Activated B cell treated with CpG ODN at 0.5 μM for 24 hours (primary cell): ENCODE measurements at regions not wholly inside any gene's neighbourhood (a gene's known extent, or its start where the extent isn't known, plus 50 kb on each side); places are given as distances from the start of the nearest gene placed in this dataset.
A peak's percentile ranks its signal among the peaks of the same experiment; 100 is the strongest.

ENCODE experiments used
- ATAC-seq: fragments of 200-7000 bp; cut with Tn5 transposase; one replicate; pipeline ENCODE4 v1.10.0; 2021; ENCODE audit warnings: low read depth, mild to moderate bottlenecking, moderate library complexity
- CTCF ChIA-PET: fragments of 350-600 bp; sonication (Branson Sonifier 250); formaldehyde crosslinking; loops from one replicate; lab custom pipeline; 2021; ENCODE audit warnings: antibody characterized with exemption; lab: Charles Lee
- POLR2A ChIA-PET: fragments of 350-600 bp; sonication (Branson Sonifier 250); formaldehyde crosslinking; loops from one replicate; lab custom pipeline; 2021; ENCODE audit warnings: antibody characterized with exemption; lab: Charles Lee
- DNase-seq: peaks from one replicate; pipeline ENCODE4 v3.0.0; 2022
- H3K27ac Mint-ChIP-seq: one replicate; pipeline ENCODE4 v1.8.0; 2020; ENCODE audit warnings: mixed read lengths
- H3K27me3 Mint-ChIP-seq: one replicate; pipeline ENCODE4 v1.8.0; 2021; ENCODE audit warnings: mixed read lengths
- H3K36me3 Mint-ChIP-seq: one replicate; pipeline ENCODE4 v1.8.0; 2021; ENCODE audit warnings: low read depth, mixed read lengths
- H3K4me1 Mint-ChIP-seq: one replicate; pipeline ENCODE4 v1.8.0; 2021; ENCODE audit warnings: mixed read lengths
- H3K4me3 Mint-ChIP-seq: one replicate; pipeline ENCODE4 v1.8.0; 2020; ENCODE audit warnings: mild to moderate bottlenecking, mixed read lengths
- H3K9me3 Mint-ChIP-seq: one replicate; pipeline ENCODE4 v1.8.0; 2020; ENCODE audit warnings: mixed read lengths
- intact Hi-C: fragments of 100-400 bp; cut with micrococcal nuclease; formaldehyde crosslinking; loops from one replicate; pipeline ENCODE4 v1.15.1; 2024
- TF ChIP-seq, protein P1 (sequence below): fragments of 200-600 bp; IDR thresholded peaks from one replicate; pipeline ENCODE4 v1.8.0; 2022; ENCODE audit warnings: antibody characterized with exemption, mild to moderate bottlenecking

- no peaks in the 10 kb centered on the region for H3K9me3 Mint-ChIP-seq
- no peak for DNase-seq
- peak overlapping the region; percentile 33 for H3K4me3 Mint-ChIP-seq
- TF ChIP-seq, protein P1, sequence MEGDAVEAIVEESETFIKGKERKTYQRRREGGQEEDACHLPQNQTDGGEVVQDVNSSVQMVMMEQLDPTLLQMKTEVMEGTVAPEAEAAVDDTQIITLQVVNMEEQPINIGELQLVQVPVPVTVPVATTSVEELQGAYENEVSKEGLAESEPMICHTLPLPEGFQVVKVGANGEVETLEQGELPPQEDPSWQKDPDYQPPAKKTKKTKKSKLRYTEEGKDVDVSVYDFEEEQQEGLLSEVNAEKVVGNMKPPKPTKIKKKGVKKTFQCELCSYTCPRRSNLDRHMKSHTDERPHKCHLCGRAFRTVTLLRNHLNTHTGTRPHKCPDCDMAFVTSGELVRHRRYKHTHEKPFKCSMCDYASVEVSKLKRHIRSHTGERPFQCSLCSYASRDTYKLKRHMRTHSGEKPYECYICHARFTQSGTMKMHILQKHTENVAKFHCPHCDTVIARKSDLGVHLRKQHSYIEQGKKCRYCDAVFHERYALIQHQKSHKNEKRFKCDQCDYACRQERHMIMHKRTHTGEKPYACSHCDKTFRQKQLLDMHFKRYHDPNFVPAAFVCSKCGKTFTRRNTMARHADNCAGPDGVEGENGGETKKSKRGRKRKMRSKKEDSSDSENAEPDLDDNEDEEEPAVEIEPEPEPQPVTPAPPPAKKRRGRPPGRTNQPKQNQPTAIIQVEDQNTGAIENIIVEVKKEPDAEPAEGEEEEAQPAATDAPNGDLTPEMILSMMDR = no peak
- intact Hi-C loops = loop anchor here (2.0 to 5.0 kb wide), 4 partner anchors 33 to 463 kb away; no protein-coding TSS in a partner anchor
- peak overlapping the region; percentile 92 for H3K27ac Mint-ChIP-seq
- ATAC-seq = no peak
- ChIA-PET POLR2A (interaction anchor here (0.6 to 4.3 kb wide), 4 partner anchors 32 to 249 kb away, joined by 3 to 37 read pairs (median 4); no protein-coding TSS in a partner anchor), CTCF (no interaction called here)
- peaks cover under 1% of the 10 kb centered on the region for H3K36me3 Mint-ChIP-seq
- no peaks in the 10 kb centered on the region for H3K27me3 Mint-ChIP-seq
- peaks cover 87% of the 10 kb centered on the region for H3K4me1 Mint-ChIP-seq
Observed at GRCh38 chr5:89269721-89270120, 386.7 kb upstream of the MEF2C start.

GRCh38 chr5:89268460-89268859, 385.5 kb upstream of the MEF2C start:
- ATAC-seq = peak; percentile 27
- peaks cover 78% of the 10 kb centered on the region for H3K4me1 Mint-ChIP-seq
- CTCF ChIA-PET = interaction anchor here (0.8 to 1.5 kb wide), 3 partner anchors 46 to 540 kb away, joined by 3 to 4 read pairs (median 3); no protein-coding TSS in a partner anchor
- no peaks in the 10 kb centered on the region for H3K36me3 Mint-ChIP-seq
- no peak for DNase-seq
- intact Hi-C loops = loop anchor here (5.0 kb wide), 2 partner anchors 34 to 464 kb away; no protein-coding TSS in a partner anchor
- H3K27ac Mint-ChIP-seq = peak overlapping the region; percentile 92
- H3K27me3 Mint-ChIP-seq = no peaks in the 10 kb centered on the region
- no peaks in the 10 kb centered on the region for H3K9me3 Mint-ChIP-seq
- POLR2A ChIA-PET = interaction anchor here (1.1 to 2.6 kb wide), 5 partner anchors 10 to 536 kb away, joined by 5 to 17 read pairs (median 6); partner anchors contain the start of gene MEF2C
- TF ChIP-seq, protein P1 = no peak
- peak overlapping the region; percentile 50 for H3K4me3 Mint-ChIP-seq

- Mint-ChIP-seq H3K27me3 (no peaks in the 10 kb centered on the region), H3K36me3 (no peaks in the 10 kb centered on the region), H3K27ac (peak overlapping the region; percentile 92), H3K4me1 (peaks cover 72% of the 10 kb centered on the region), H3K9me3 (no peaks in the 10 kb centered on the region), H3K4me3 (peak overlapping the region; percentile 50)
- intact Hi-C loops = loop anchor here (5.0 kb wide), 2 partner anchors 35 to 465 kb away; no protein-coding TSS in a partner anchor
- ChIA-PET CTCF (interaction anchor here (0.8 to 1.5 kb wide), 3 partner anchors 46 to 540 kb away, joined by 3 to 4 read pairs (median 3); no protein-coding TSS in a partner anchor), POLR2A (interaction anchor here (0.9 to 2.6 kb wide), 7 partner anchors 9 to 536 kb away, joined by 3 to 17 read pairs (median 5); partner anchors contain the start of gene MEF2C)
- DNase-seq (no peak), ATAC-seq (peak; percentile 31)
- TF ChIP-seq, protein P1 = no peak
Observed at GRCh38 chr5:89267788-89268187, 384.8 kb upstream of the MEF2C start.

DNA sequence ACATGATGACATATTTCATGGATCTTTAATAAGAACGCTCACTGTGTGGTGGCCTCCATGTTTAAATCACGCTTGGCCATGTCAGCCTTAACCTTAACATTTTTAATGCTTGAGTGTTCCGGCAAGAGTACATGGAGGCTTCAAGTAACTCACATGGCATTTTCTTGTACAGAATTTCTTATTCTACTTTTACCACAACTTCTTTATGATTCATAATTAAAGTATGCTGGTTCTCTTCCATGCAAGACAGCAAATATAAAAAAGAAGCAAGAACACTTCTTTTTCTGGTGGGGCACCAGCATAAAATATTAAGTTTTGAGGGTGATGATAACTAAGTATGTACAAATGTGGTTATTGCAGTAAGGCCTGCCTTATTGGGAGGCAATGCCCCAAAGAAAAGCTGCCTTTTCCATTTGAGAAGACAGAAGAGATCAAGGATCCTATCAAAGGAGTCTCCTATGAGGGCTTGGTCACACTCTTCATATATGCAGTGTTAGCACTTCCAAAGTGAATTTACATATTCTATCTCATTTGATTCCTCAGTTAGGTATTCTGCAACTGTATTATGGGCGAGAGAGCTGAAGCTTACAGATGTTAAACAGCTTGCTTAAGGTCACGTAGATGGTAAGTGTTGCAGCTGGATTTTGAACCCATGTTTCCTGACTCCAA, 382.7 kb upstream of the MEF2C start:
- Mint-ChIP-seq H3K4me1 (peaks cover 56% of the 10 kb centered on the region), H3K4me3 (no peak overlapping the region), H3K36me3 (no peaks in the 10 kb centered on the region), H3K27ac (no peak overlapping the region), H3K27me3 (no peaks in the 10 kb centered on the region), H3K9me3 (peaks cover 2% of the 10 kb centered on the region)
- ATAC-seq (no peak), DNase-seq (no peak)
- ChIA-PET CTCF (no interaction called here), POLR2A (interaction anchor here (0.6 kb wide), 1 partner anchor 172 kb away, joined by 7 read pairs; no protein-coding TSS in a partner anchor)
- TF ChIP-seq, protein P1 = no peak
- intact Hi-C loops = loop anchor here (5.0 kb wide), 2 partner anchors 37 to 467 kb away; no protein-coding TSS in a partner anchor

GRCh38 chr5:89263846-89264245, 380.9 kb upstream of the MEF2C start:
- Mint-ChIP-seq H3K27me3 (no peaks in the 10 kb centered on the region), H3K9me3 (peaks cover 2% of the 10 kb centered on the region), H3K4me1 (peaks cover 51% of the 10 kb centered on the region), H3K27ac (no peak overlapping the region), H3K4me3 (no peak overlapping the region), H3K36me3 (no peaks in the 10 kb centered on the region)
- TF ChIP-seq, protein P1 = no peak
- no peak for DNase-seq
- no peak for ATAC-seq
- ChIA-PET CTCF (interaction anchor here (1.1 kb wide), 1 partner anchor 536 kb away, joined by 4 read pairs; no protein-coding TSS in a partner anchor), POLR2A (interaction anchor here (1.1 kb wide), 1 partner anchor 373 kb away, joined by 3 read pairs; no protein-coding TSS in a partner anchor)
- intact Hi-C loops = no loop called here
